DOHH2 (cell line): ENCODE measurements at regions not wholly inside any gene's neighbourhood (a gene's known extent, or its start where the extent isn't known, plus 50 kb on each side); places are given as distances from the start of the nearest gene placed in this dataset.

Source experiments
- H3F3A ChIP-seq: fragments of 200-600 bp; sonication (generic), shearing (Covaris generic); 2 replicates; pipeline ENCODE4 v1.6.0; 2016; ENCODE audit warnings: antibody characterized with exemption, mild to moderate bottlenecking; ENCODE audit not compliant: control insufficient read depth, insufficient read depth
- H3K27ac ChIP-seq: fragments of 200-600 bp; sonication (generic); 2 replicates; pipeline ENCODE4 v1.5.1; 2014; ENCODE audit warnings: low read depth, mild to moderate bottlenecking, low read length, moderate library complexity
- H3K27me3 ChIP-seq: fragments of 200-600 bp; sonication (generic); 2 replicates; pipeline ENCODE4 v1.6.1; 2014; ENCODE audit warnings: mild to moderate bottlenecking, low read length, mixed read lengths; ENCODE audit not compliant: control insufficient read depth
- H3K36me3 ChIP-seq: fragments of 200-600 bp; sonication (generic); 2 replicates; pipeline ENCODE4 v1.6.1; 2014; ENCODE audit warnings: mild to moderate bottlenecking, low read length, moderate library complexity, mixed read lengths; ENCODE audit not compliant: control insufficient read depth
- H3K4me1 ChIP-seq: fragments of 200-600 bp; sonication (generic); 2 replicates; pipeline ENCODE4 v1.6.1; 2014; ENCODE audit warnings: mild to moderate bottlenecking, low read length, mixed read lengths; ENCODE audit not compliant: control insufficient read depth
- H3K4me2 ChIP-seq: fragments of 200-600 bp; sonication (generic); 2 replicates; pipeline ENCODE4 v1.6.0; 2014; ENCODE audit warnings: mild to moderate bottlenecking, low read length, moderate library complexity
- H3K4me3 ChIP-seq: fragments of 200-600 bp; sonication (generic); 2 replicates; pipeline ENCODE4 v1.5.1; 2014; ENCODE audit warnings: mild to moderate bottlenecking, low read length, mixed read lengths
- H3K79me2 ChIP-seq: fragments of 200-600 bp; sonication (generic); 2 replicates; pipeline ENCODE4 v1.6.1; 2014; ENCODE audit warnings: mild to moderate bottlenecking, low read length, mixed read lengths; ENCODE audit not compliant: control insufficient read depth
- H3K9me2 ChIP-seq: fragments of 200-600 bp; sonication (generic); replicated peaks from 2 replicates; pipeline ENCODE4 v1.6.1; 2014; ENCODE audit warnings: mild to moderate bottlenecking, low read length, mixed read lengths; ENCODE audit not compliant: control insufficient read depth
- H3K9me3 ChIP-seq: fragments of 200-600 bp; sonication (generic); 2 replicates; pipeline ENCODE4 v1.6.1; 2014; ENCODE audit warnings: antibody characterized with exemption, low read length, mixed read lengths; ENCODE audit not compliant: control insufficient read depth, insufficient read depth
- H4K20me1 ChIP-seq: fragments of 200-600 bp; sonication (generic); 2 replicates; pipeline ENCODE4 v1.6.0; 2014; ENCODE audit warnings: low read depth, mild to moderate bottlenecking, antibody characterized with exemption, low read length, moderate library complexity; ENCODE audit not compliant: control insufficient read depth, insufficient read depth
- EZH2phosphoT487 ChIP-seq: fragments of 200-600 bp; sonication (generic); IDR thresholded peaks from 2 replicates; pipeline ENCODE4 v1.6.1; 2017; ENCODE audit warnings: borderline replicate concordance, mild to moderate bottlenecking, antibody characterized with exemption, low read length, moderate library complexity, mixed read lengths
- TF ChIP-seq, protein P1 (sequence below): fragments of 200-600 bp; sonication (generic); IDR thresholded peaks from one replicate; pipeline ENCODE4 v1.5.1; 2014; ENCODE audit warnings: antibody characterized with exemption, mild to moderate bottlenecking, low read depth, low read length; ENCODE audit not compliant: poor library complexity, severe bottlenecking

DNA sequence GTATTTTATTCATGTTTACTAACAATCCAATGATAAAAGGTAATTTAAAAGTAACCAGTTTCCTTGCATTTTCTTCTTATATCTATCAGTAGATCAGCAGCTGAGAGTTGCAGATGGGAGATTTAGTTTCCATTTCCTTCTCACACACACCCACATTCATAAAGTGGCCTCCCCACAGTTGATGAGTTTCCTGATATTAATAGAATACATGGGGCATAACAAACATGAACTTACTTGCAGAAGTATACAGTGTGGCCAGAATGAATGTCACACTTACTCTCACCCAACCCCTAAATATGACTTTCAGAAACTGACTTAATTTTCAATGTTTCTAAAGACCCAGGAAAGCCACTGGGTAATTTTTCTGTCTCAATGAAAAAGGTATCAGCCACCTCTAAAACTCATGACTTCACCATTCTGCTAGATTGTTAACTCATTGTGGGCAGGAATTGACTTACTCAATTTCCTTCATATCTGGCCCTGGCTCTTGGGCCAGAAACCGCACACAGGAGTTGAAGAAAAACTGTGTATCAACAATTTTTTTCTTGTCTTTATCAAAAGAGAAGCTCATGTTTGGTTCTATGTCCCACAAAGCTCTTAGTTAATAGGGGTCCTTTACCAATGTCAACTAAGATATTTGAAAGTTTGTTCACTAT is 63.5 kb upstream of the OSMR start:
- Histone ChIP-seq H3K4me3 (no peak overlapping the region), H3K9me2 (no peaks in the 10 kb centered on the region), H3K4me1 (no peaks in the 10 kb centered on the region), H3K27ac (no peak overlapping the region), H4K20me1 (no peaks in the 10 kb centered on the region), H3K79me2 (no peaks in the 10 kb centered on the region), H3F3A (no peaks in the 10 kb centered on the region), H3K27me3 (no peaks in the 10 kb centered on the region), H3K4me2 (no peak overlapping the region), H3K9me3 (no peaks in the 10 kb centered on the region), H3K36me3 (no peaks in the 10 kb centered on the region)
- no peak for TF ChIP-seq EZH2phosphoT487
- TF ChIP-seq, protein P1, sequence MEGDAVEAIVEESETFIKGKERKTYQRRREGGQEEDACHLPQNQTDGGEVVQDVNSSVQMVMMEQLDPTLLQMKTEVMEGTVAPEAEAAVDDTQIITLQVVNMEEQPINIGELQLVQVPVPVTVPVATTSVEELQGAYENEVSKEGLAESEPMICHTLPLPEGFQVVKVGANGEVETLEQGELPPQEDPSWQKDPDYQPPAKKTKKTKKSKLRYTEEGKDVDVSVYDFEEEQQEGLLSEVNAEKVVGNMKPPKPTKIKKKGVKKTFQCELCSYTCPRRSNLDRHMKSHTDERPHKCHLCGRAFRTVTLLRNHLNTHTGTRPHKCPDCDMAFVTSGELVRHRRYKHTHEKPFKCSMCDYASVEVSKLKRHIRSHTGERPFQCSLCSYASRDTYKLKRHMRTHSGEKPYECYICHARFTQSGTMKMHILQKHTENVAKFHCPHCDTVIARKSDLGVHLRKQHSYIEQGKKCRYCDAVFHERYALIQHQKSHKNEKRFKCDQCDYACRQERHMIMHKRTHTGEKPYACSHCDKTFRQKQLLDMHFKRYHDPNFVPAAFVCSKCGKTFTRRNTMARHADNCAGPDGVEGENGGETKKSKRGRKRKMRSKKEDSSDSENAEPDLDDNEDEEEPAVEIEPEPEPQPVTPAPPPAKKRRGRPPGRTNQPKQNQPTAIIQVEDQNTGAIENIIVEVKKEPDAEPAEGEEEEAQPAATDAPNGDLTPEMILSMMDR = no peak

DNA sequence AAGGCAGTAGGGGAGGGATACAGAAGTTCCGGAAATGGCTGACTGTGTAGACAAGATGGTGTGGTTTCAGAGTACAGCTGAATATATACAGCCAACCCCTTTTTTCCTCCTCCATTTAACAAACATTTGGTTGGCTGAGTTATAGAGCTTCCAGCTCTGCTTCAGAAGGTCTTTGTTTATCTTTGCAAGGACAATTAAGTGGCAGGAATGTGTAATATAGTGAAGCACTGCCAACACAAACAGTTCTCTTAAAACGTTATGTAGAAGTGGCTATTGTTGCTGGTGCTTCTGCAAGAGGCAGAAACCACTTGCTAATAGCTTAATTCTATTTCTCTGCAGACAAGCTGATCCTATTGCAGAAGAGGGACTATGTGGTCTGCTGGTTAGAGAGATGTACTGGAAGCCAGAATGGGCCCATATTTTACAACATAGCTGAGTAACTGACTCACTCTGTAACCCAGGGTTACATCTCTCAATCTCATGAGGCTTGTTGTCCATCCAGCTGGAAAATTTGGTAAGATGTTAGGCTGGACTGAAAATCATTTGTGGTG is 62.7 kb upstream of the OSMR start:
- no peak for TF ChIP-seq EZH2phosphoT487
- TF ChIP-seq, protein P1 = no peak
- Histone ChIP-seq H3K27me3 (no peaks in the 10 kb centered on the region), H3K4me3 (no peak overlapping the region), H3K4me1 (no peaks in the 10 kb centered on the region), H3K36me3 (no peaks in the 10 kb centered on the region), H3K4me2 (no peak overlapping the region), H3K79me2 (no peaks in the 10 kb centered on the region), H4K20me1 (no peaks in the 10 kb centered on the region), H3K9me2 (no peaks in the 10 kb centered on the region), H3K27ac (no peak overlapping the region), H3F3A (no peaks in the 10 kb centered on the region), H3K9me3 (no peaks in the 10 kb centered on the region)

DNA sequence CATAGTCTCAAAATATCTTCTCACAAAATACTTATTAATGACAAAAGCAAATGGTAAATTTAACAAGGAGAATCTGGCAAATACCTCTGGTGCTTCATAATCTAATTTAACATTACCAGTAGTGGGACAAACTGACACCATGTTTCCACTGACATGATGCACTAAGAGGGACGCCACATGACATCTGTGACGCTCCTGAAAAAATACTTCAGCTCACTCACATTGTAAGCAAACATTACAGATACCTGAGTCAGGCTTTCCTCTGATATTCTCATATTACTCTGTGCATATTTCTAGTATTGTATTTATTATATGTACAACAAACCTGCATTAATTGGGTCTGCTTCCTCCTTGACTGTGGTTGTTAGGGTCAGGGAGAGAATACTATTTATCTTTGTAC is 56.7 kb upstream of the OSMR start:
- H3K4me2 ChIP-seq = no peak overlapping the region
- no peaks in the 10 kb centered on the region for H3K79me2 ChIP-seq
- no peak overlapping the region for H3K27ac ChIP-seq
- no peaks in the 10 kb centered on the region for H3K4me1 ChIP-seq
- no peaks in the 10 kb centered on the region for H3F3A ChIP-seq
- no peaks in the 10 kb centered on the region for H3K9me3 ChIP-seq
- H3K4me3 ChIP-seq = no peak overlapping the region
- no peaks in the 10 kb centered on the region for H3K27me3 ChIP-seq
- no peaks in the 10 kb centered on the region for H3K36me3 ChIP-seq
- no peaks in the 10 kb centered on the region for H4K20me1 ChIP-seq
- TF ChIP-seq, protein P1 = no peak
- no peak for TF ChIP-seq EZH2phosphoT487
- H3K9me2 ChIP-seq = no peaks in the 10 kb centered on the region
